Liver (tissue), 8 donors: ENCODE measurements at regions not wholly inside any gene's neighbourhood (a gene's known extent, or its start where the extent isn't known, plus 50 kb on each side); places are given as distances from the start of the nearest gene placed in this dataset.

Source experiments
- DNase-seq: peaks from one replicate; pipeline ENCODE4 v3.0.0-alpha.2; 2017; ENCODE audit warnings: low spot score
- H3K27ac ChIP-seq, 2 donors: one replicate each; pipeline ENCODE4 v1.7.0; 2013; ENCODE audit warnings: inconsistent platforms in 2 of 2, low read length in 2 of 2, control low read depth in 1 of 2, low read depth in 1 of 2, mild to moderate bottlenecking in 1 of 2
- H3K27me3 ChIP-seq, 4 donors: one replicate each; pipeline versions ENCODE4 v1.6.1 to v1.7.0; 2013; ENCODE audit warnings: low read length in 3 of 4, inconsistent platforms in 1 of 4, mild to moderate bottlenecking in 1 of 4, moderate library complexity in 1 of 4; ENCODE audit not compliant: control insufficient read depth in 4 of 4, insufficient read depth in 4 of 4
- H3K36me3 ChIP-seq, 4 donors: one replicate each; pipeline versions ENCODE4 v1.6.1 to v1.7.0; 2013; ENCODE audit warnings: low read length in 3 of 4, mild to moderate bottlenecking in 3 of 4, low read depth in 1 of 4, moderate library complexity in 1 of 4; ENCODE audit not compliant: control insufficient read depth in 4 of 4, insufficient read depth in 3 of 4
- H3K4me1 ChIP-seq, 4 donors: one replicate each; pipeline versions ENCODE4 v1.6.1 to v1.7.0; 2013; ENCODE audit warnings: low read length in 3 of 4, mild to moderate bottlenecking in 3 of 4, moderate library complexity in 1 of 4; ENCODE audit not compliant: control insufficient read depth in 4 of 4, insufficient read depth in 4 of 4
- H3K4me3 ChIP-seq, 3 donors: one replicate each; pipeline versions ENCODE4 v1.6.1 to v1.7.0; 2013; ENCODE audit warnings: low read length in 3 of 3, control low read depth in 1 of 3, low read depth in 1 of 3, mild to moderate bottlenecking in 1 of 3
- H3K9ac ChIP-seq, 2 donors: one replicate each; pipeline ENCODE4 v1.7.0; 2013; ENCODE audit warnings: low read length in 2 of 2, mild to moderate bottlenecking in 2 of 2, moderate library complexity in 2 of 2, control low read depth in 1 of 2, low read depth in 1 of 2
- H3K9me3 ChIP-seq, 4 donors: one replicate each; pipeline versions ENCODE4 v1.6.1 to v1.7.0; 2013; ENCODE audit warnings: low read length in 3 of 4; ENCODE audit not compliant: control insufficient read depth in 4 of 4
- CTCF ChIP-seq: fragments of 150-350 bp; IDR thresholded peaks from 2 replicates; pipeline ENCODE4 v1.5.1; 2017; ENCODE audit warnings: improper control_type of control experiment, low read depth, low read length; ENCODE audit not compliant: missing input control
- EGR1 ChIP-seq, 2 donors: IDR thresholded peaks; 2 replicates each; pipeline ENCODE4 v1.6.1; 2016 to 2018; ENCODE audit warnings: antibody characterized with exemption in 2 of 2, low read depth in 2 of 2
- FOXA1 ChIP-seq: IDR thresholded peaks from 2 replicates; pipeline ENCODE4 v1.6.1; 2016; ENCODE audit warnings: antibody characterized with exemption
- FOXA2 ChIP-seq: IDR thresholded peaks from 2 replicates; pipeline ENCODE4 v1.6.1; 2016; ENCODE audit warnings: antibody characterized with exemption
- GABPA ChIP-seq, 2 donors: IDR thresholded peaks in 1 of 2; conservative IDR thresholded peaks in 1 of 2; 2 replicates each; pipeline ENCODE4 v1.6.1; 2016; ENCODE audit warnings: antibody characterized with exemption in 2 of 2, mild to moderate bottlenecking in 1 of 2, moderate library complexity in 1 of 2
- HNF4A ChIP-seq, 2 donors: conservative IDR thresholded peaks; 2 replicates each; pipeline ENCODE4 v1.6.1; 2016; ENCODE audit warnings: antibody characterized with exemption in 2 of 2, mild to moderate bottlenecking in 2 of 2
- NR2F2 ChIP-seq: IDR thresholded peaks from 2 replicates; pipeline ENCODE4 v1.6.1; 2016; ENCODE audit warnings: antibody characterized with exemption
- RAD21 ChIP-seq, 2 donors: IDR thresholded peaks; 2 replicates each; pipeline ENCODE4 v1.6.1; 2016; ENCODE audit warnings: antibody characterized with exemption in 2 of 2, mild to moderate bottlenecking in 2 of 2
- REST ChIP-seq: IDR thresholded peaks from 2 replicates; pipeline ENCODE4 v1.6.1; 2016; ENCODE audit warnings: antibody characterized with exemption, mild to moderate bottlenecking
- RXRA ChIP-seq, 2 donors: IDR thresholded peaks; 2 replicates each; pipeline ENCODE4 v1.6.1; 2017 to 2018; ENCODE audit warnings: antibody characterized with exemption in 2 of 2, mild to moderate bottlenecking in 1 of 2
- SP1 ChIP-seq: IDR thresholded peaks from 2 replicates; pipeline ENCODE4 v1.6.1; 2018; ENCODE audit warnings: antibody characterized with exemption, mild to moderate bottlenecking
- TAF1 ChIP-seq: conservative IDR thresholded peaks from 2 replicates; pipeline ENCODE4 v1.6.1; 2016; ENCODE audit warnings: antibody characterized with exemption, mild to moderate bottlenecking
- YY1 ChIP-seq: IDR thresholded peaks from 2 replicates; pipeline ENCODE4 v1.6.1; 2016; ENCODE audit warnings: antibody characterized with exemption, mild to moderate bottlenecking
- ZBTB33 ChIP-seq: IDR thresholded peaks from 2 replicates; pipeline ENCODE4 v1.6.1; 2016; ENCODE audit warnings: antibody characterized with exemption
- WGBS: extraction: QIAGEN DNeasy Blood & Tissue Kit; methylation state at CpG from one replicate; pipeline ENCODE4 v1.1.7; 2013; 5-methylcytosine and 5-hydroxymethylcytosine counted together
- donor health status: healthy.
- donor health status: healthy.
- donor health status: healthy.
- donor health status: healthy.
- donor health status: healthy.

GRCh38 chr13:85618521-85618920 lies 180.7 kb downstream of the SLITRK6 start:
- Histone ChIP-seq H3K4me1 (no peaks in the 10 kb centered on the region), H3K27me3 (no peaks in the 10 kb centered on the region), H3K4me3 (no peak overlapping the region), H3K9ac (no peak overlapping the region), H3K27ac (no peak overlapping the region), H3K36me3 (no peaks in the 10 kb centered on the region), H3K9me3 (no peaks in the 10 kb centered on the region)
- no peak for TF ChIP-seq YY1
- no peak for TF ChIP-seq SP1
- TF ChIP-seq CTCF, result no peak
- no peak for TF ChIP-seq HNF4A (conservative IDR thresholded peaks at IDR 0.05)
- TF ChIP-seq REST, result no peak
- TF ChIP-seq RXRA (IDR thresholded peaks at IDR 0.05), result no peak
- TF ChIP-seq GABPA (IDR thresholded peaks at IDR 0.05 in 1 of 2, conservative IDR thresholded peaks at IDR 0.05 in 1 of 2), result no peak
- TF ChIP-seq EGR1 (IDR thresholded peaks at IDR 0.05; ENCODE audit: low read depth in 2 of 2), result no peak
- no peak for TF ChIP-seq ZBTB33
- no peak for DNase-seq
- 55% methylated on average over 5 of the region's 5 CpGs for WGBS

- DNase-seq, result no peak
- TF ChIP-seq SP1 (no peak), FOXA2 (no peak), CTCF (no peak), RAD21 (IDR thresholded peaks at IDR 0.05) (no peak), NR2F2 (no peak), TAF1 (no peak), YY1 (no peak), GABPA (IDR thresholded peaks at IDR 0.05 in 1 of 2, conservative IDR thresholded peaks at IDR 0.05 in 1 of 2) (no peak), FOXA1 (no peak), REST (no peak), HNF4A (conservative IDR thresholded peaks at IDR 0.05) (no peak), RXRA (IDR thresholded peaks at IDR 0.05) (no peak)
- Histone ChIP-seq H3K9ac (no peak overlapping the region), H3K27me3 (peaks cover 0 to 2% (median 0%) of the 10 kb centered on the region in 4 donors), H3K9me3 (no peaks in the 10 kb centered on the region), H3K36me3 (no peaks in the 10 kb centered on the region), H3K4me3 (no peak overlapping the region), H3K27ac (no peak overlapping the region), H3K4me1 (no peaks in the 10 kb centered on the region)
- 78% methylated on average over 2 of the region's 2 CpGs for WGBS
Measured at GRCh38 chr13:85616275-85616674, 182.9 kb downstream of the SLITRK6 start.
